GM18505 (cell line): ENCODE measurements at regions not wholly inside any gene's neighbourhood (a gene's known extent, or its start where the extent isn't known, plus 50 kb on each side); places are given as distances from the start of the nearest gene placed in this dataset.
"Not testable (repeated sequence)": the region's sequence is repeated elsewhere in the genome, so short reads cannot be mapped to it uniquely, and the experiment has no call there.

ENCODE experiments used
- ATAC-seq: cut with Tn5 transposase; IDR thresholded peaks from one replicate; pipeline ENCODE4 v1.9.1; 2021; ENCODE audit not compliant: unreplicated experiment
- POLR2A ChIP-seq: IDR thresholded peaks from 4 replicates; pipeline ENCODE4 v1.6.1; 2011; ENCODE audit warnings: borderline replicate concordance; ENCODE audit not compliant: insufficient read depth, insufficient read length; ENCODE audit errors: extremely low read depth

GRCh38 chr12:68530965-68531364 lies 79.7 kb upstream of the RAP1B start:
- TF ChIP-seq POLR2A = no peak
- ATAC-seq = no peak

GRCh38 chr12:68532204-68532886 lies 78.4 kb upstream of the RAP1B start:
- no peak for TF ChIP-seq POLR2A
- no peak for ATAC-seq

- no peak for TF ChIP-seq POLR2A
- ATAC-seq = no peak
Observed at GRCh38 chr12:68532887-68533248, 77.8 kb upstream of the RAP1B start.

GRCh38 chr12:68534108-68534507 lies 76.6 kb upstream of the RAP1B start:
- no peak for ATAC-seq
- TF ChIP-seq POLR2A = no peak

- TF ChIP-seq POLR2A = no peak
- ATAC-seq = no peak
Observed at GRCh38 chr12:68536885-68537485, 73.7 kb upstream of the RAP1B start.

- TF ChIP-seq POLR2A = no peak
- no peak for ATAC-seq
Observed at GRCh38 chr12:68537571-68537970, 73.1 kb upstream of the RAP1B start.

GRCh38 chr12:68538726-68539614 lies 71.7 kb upstream of the RAP1B start:
- no peak for ATAC-seq
- no peak for TF ChIP-seq POLR2A

- ATAC-seq = no peak
- TF ChIP-seq POLR2A = no peak
Observed at GRCh38 chr12:68539615-68539952, 71.1 kb upstream of the RAP1B start.

GRCh38 chr12:68540768-68541167 lies 69.9 kb upstream of the RAP1B start:
- ATAC-seq = not testable (repeated sequence)

GRCh38 chr12:68547318-68547717 lies 63.4 kb upstream of the RAP1B start:
- not testable (repeated sequence) for ATAC-seq

- ATAC-seq = not testable (repeated sequence)
Observed at GRCh38 chr12:68552605-68553195, 58.0 kb upstream of the RAP1B start.

- no peak for TF ChIP-seq POLR2A
- no peak for ATAC-seq
Observed at GRCh38 chr12:68557011-68557730, 53.5 kb upstream of the RAP1B start.

- TF ChIP-seq POLR2A = no peak
- ATAC-seq = no peak
Observed at GRCh38 chr12:68559246-68559645, 51.5 kb upstream of the RAP1B start.
